ENCODE measurements at regions not wholly inside any gene's neighbourhood (a gene's known extent, or its start where the extent isn't known, plus 50 kb on each side); places are given as distances from the start of the nearest gene placed in this dataset.
"Not testable (repeated sequence)": the region's sequence is repeated elsewhere in the genome, so short reads cannot be mapped to it uniquely, and the experiment has no call there.

DNA sequence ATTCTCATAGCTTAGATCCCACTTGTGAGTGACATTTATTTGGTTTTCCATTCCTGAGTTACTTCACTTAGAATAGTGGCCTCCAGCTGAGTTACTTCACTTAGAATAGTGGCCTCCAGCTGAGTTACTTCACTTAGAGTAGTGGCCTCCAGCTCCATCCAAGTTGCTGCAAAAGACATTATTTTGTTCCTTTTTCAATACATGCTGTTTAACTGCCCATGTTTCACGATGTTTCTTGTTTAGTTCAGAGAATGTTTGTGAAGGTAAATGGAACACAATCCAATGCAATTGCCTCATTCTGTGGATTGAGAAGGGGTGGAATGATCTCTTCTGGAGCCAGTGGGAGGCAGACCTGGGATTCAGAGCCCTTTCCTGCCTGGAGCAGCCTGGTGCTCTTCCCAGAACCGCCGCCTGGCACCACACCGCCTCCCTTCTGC lies 273.5 kb upstream of the ATP5MC3 start:
- DNase-seq: no peak

DNA sequence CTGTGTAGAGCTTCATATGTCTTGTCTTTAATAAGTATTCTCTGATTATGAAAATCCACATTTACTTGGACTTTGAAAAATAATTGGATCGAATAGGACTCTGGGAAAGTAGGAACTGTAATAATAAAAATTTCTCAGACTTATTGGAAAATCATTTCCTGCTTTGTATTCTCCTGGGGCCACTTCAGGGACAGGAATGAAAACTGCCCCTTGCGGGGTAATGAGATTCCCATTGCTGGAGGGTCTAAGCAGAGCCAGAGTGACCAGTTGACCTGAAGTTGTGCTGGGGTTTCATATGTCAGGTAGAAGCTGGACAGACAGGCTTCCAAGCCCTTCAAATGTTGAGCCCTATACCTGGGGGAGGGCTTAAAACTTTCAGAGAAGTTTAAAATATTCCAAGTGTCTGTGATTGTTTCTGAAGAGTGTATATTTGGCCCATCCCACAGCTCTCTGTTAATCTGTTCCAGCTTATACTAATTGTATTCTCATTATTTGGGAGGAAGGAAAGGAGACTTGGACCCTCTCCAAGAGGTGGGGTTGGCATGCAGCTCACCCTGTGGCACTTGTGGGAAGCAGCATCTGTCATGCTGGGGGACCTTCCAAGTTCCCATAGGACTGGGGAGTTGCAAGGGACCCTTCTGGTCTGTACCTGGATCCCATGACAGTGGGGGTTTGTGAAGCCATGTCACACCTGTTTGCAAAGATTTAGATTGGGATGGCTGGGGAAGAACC lies 268.7 kb upstream of the ATP5MC3 start:
- DNase-seq: no peak

DNA sequence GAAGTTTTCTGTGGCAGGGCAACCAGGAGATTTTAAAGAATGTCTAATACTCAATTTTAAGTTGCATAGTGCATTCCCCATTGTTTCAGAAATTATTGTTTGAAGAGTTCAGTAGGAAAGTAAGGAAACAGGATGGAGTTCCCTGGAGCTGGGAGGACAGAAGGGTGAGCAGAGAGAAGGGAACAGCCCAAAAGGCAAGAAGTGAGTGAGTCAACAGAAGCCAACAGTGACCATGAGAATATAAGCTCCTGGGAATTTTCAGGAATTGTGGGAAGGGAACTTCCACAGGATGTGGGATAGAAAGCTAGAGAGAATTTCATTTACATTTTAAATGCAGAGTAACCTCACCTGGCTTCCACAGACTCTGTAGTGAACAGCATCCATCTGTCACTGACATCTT lies 268.1 kb upstream of the ATP5MC3 start:
- DNase-seq: no peak

DNA sequence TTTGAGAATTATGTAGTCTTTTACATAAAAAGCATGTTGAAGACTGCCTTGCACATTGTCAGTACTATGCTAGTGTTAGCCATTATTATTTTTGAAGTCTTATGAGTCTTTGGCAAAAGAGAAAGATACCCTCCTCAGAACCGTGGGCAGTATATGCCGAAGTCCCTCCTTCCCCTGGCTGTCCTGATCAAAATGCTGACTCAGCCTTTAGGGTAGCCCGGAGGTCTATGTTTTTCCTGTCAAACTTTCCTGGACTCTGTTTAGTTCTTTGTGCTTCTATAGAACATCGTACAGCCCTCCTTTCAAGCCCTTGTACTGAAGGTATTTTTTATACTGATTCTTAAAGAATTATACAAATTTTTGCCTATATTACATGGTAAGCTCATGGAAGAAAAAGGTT lies 264.7 kb upstream of the ATP5MC3 start:
- DNase-seq: no peak

DNA sequence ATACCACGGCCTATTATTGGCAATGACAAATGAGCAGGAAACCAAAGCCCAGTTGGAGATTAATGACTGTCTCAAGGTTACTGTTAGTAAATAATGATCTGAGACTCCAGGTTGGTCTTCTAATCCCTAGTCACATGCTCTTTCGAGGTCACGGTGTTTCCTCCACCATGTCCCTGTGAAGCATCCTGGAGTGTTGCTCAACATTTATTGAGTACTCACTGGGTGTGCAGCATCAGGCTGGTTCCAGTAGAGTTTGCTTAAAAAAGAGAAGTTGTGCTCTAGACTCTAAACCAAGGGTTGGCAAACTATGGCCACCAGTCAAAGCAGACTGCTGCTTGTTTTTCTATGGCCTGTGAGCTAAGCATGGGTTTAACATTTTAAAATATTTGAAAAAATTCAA lies 263.8 kb upstream of the ATP5MC3 start:
- no peak for DNase-seq

DNA sequence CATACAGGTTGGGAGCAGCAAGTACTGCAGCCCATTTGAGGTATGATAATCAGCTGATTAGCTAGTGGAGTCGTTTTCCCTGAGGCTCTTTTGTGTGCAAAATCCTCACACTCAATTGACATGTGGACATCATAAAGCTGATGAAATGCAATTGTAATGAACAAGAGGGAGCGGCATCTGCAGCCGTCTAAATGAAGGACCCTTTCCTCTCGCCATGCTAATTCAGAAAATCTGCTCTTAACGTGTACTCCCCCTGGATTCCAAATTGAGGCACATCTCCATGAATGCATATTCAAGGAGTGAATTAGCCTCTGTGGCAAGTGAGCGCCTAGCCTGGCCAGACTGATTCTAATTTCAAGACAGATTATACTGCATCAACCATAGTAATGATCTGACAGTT lies 260.9 kb upstream of the ATP5MC3 start:
- no peak for DNase-seq

DNA sequence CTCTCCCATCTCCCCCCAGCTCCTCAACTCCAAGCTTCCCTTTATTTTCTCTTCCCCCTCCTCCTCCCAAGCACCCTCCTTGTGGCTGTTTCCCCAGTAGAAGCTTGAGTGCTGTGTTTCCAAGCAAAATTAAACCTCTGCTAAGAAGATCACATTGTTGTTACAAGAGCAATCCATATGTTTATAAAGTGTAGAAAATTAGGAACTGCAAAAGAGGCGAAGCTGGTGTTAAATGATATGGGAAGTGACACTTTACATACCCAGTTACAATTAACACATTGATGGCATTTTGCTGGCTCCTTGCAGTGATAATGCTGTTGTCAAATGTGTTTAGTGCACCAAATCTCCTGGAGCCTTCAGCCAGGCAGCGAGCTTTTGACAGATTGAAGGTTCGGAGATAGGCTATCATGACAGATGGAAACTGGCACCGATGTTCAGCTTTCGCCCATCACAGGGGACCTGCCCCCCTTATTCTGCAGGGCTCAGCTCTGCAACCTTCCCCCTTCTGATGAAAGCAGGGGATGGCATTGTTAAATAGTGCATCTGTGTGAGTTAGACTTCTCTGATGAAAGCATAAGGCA lies 259.8 kb upstream of the ATP5MC3 start:
- DNase-seq: no peak

DNA sequence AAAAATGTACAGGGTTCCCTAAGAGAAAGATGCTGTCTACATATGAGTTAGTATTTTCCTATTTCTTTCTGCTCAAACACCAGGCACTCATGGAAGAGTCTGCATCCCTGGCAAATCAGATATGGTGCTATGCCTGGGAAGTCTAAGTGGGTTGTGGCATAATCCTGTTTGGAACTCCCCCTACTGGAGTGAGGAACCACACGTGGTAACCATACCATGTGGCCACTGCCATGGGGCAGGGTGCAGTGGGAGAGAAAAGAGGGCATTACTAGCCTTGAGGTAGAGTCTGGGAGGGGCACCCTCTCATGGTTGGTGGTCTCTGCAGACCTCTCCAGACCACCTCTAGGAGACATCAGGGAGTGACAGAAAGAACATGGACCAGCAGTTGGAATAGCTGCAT lies 257.9 kb upstream of the ATP5MC3 start:
- no peak for DNase-seq

DNA sequence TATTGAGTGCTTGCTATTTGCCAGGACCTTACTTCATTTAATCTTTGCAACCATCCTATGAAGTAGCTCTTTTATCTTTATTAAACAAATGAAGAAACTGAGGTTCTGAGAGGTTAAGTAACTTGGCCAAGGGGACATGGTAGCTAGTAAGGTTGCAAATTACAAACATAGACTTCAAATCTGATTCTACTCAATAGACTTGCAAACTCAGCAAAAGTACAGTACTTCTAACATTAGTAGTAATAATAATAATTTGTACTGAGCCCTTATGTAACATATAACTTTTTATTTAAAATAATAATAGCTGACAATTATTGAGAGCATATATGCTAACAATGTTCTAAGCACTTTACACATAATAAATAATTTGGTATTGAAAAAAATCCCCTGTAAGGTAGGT lies 255.7 kb upstream of the ATP5MC3 start:
- no peak for DNase-seq

DNA sequence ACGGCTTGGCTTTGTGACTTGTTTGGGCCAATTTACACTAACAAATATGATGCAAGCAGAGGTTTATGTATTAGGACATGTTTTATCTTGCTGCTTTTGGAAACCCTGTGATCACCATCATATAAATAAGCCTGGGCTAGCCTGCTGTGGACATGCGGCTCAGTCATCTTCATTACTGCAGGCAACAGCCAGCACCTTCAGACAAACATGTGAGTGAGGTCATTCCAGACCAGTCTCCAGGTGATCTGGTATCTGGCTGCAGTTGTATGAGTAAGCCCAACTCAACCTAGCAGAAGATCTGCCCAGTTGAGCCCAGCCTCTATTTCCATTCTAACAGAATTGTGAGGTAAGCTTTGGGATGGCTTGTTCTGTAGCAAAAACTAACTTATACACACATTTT lies 254.6 kb upstream of the ATP5MC3 start:
- no peak for DNase-seq

DNA sequence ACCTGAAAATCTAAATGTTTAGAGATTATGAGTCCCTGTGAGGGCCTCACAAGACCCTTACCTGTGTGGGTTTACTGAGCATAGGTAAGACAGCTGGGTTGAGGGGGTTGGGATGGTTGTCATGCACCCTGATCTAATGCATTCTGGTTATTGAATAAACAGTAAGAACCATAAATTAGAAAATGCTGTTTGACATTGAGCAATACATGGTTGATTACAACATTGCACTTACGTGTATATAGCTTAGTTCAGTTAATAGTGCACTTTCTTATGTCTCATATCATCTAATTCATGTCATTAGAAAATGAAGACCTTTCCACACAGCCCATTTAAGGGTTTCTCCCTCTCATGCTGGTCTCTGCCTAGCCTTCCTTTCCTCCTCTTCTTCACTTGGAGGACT lies 253.5 kb upstream of the ATP5MC3 start:
- no peak for DNase-seq

DNA sequence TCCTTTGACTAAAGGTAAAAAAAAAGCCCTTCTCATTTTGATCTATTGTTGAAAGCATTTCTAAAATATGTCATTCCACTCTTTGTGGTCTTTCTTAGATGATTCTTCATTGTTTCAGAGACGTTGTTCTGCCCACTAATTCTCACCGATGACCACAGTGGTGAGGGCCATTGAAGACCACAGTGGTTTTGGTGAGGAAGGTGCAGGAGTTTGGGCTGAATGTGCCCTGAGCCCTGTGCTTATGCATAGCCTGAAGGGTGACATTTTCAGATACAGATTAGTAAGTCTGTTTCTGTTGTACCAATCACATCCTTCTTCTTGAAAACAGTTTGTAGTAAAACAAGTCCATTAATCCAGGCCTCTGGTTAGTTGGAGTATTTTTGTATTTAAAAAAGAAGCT lies 251.3 kb upstream of the ATP5MC3 start:
- DNase-seq: no peak

DNA sequence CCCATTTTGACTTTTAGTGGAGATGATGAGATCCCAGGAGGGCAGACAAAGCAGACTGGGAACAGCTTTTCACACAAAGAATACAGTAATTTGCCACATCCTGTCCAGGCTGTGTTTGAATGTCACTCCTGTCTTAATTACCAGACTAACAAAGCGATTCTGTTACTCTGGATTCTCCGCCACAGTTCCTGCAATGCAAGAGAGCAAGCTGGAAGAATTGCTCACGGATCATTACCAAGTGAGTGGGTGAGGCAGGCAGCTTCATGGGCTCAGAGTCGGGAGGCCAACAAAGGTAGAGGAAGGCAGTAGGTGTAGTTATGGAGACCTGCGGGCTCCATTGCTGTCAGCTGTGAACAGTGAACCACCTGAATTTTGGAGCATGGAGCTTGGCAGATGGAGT lies 250.5 kb upstream of the ATP5MC3 start:
- no peak for DNase-seq

DNA sequence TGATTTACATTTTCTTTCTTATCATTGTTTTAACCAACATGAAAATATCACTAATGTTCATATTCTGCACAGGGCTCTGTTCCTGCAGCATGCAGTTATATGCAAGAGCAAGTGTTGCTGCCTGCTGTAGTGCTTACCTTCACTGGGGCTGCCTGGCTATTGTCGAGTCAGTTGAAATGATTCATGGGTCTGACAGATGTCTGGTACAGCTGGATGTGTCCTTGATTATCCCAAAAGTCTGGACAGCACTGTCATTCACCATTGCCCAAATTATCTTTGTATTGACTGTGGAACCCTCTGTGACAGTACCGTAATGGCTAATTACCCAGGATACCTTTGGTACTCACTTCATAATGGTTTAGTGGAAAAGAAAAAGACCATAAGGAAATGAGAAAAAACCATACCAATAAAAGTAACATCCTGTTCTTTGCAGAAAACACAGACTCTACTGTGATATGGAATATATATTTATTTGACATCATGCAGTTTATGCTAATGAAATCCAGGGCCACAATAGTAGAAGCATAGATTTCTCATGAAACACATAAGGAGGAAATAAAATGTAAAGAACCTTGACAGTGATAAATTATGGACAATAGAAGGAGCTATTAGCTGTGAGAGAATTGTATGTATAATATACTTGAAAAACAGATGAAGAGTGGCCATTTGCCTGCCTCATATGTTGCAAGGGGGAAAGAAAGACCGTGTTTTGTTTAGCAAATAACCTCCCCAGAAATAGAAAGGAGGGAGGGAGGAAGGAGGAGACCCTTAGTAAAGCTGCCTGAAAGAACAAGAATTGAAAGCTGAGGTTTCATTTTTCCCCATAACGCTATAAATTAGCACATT lies 249.8 kb upstream of the ATP5MC3 start:
- no peak for DNase-seq

DNA sequence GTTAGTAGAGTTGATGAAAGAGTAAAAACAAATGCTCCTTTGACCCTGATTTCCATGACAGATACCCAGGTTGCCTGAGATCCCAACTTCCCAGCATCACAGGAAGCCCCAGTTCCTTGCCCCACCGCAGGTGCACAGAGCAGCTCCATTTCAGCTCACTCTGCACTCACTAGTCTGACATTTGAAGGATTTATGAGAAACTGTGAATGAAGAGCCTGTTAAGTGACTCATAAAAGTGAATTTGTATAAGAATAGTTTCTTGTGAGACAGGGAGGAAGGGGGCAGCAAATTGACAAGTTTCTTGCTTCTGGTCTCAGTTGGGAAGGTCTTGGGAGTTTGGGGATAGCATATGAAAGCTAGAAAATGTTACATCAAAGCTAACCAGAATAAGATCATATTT lies 248.7 kb upstream of the ATP5MC3 start:
- DNase-seq: no peak

DNA sequence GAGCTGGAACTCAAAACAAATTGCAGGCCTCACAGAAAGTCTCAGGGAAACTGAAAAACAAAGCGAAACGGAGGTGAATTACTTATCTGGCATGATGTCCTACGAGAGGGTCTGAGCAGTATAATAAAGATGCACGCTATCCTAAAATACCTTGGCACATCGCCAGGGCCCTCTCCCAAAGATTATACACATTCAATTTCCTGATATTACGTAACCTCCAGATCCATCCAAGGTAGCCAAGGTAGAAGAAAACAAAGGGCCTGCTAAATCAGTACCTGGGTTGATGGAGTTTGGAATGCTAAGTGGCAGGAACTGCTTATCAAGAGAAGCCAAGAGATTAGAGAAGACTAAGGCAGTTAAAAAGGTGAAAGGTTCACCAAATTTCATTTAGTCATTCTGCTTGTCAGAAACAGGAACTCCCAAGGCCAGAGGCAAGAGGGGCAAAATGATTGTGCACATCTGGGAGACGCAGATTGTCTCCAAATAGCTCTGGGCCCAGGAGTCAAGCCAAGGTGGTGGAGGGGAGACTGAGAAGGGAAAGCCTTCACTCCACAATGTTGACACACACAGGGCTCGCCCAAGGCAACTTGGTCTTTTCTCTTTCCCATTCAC lies 236.8 kb upstream of the ATP5MC3 start:
- no peak for DNase-seq

DNA sequence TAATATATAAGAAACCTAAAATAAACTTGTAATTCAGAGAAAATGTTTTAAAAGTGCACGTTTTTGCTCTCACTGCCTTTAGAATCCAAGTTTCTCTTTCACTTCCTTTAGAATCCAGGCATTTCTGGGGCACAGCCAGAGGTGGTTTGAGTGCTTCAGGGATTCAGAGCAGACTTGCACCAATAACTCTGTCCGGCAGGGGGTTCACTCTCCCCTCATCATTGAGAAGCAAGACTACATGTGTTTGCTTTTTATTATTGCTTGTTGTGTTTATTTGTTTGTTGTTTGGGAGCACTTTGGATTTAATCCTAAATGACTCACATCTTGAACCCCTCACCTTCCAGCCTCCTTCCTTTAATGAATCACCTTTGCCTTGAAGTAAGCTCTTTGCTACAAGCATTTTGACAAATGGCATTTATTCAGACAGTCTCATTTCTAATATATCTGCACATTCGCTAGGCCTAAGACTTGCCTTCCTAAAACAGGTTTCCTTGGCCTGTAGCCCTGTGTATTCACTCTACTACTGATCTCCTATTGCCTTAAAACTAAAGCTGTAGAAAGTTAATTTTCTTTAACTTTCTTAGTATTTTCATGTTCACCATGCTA lies 233.5 kb upstream of the ATP5MC3 start:
- peak in 1 of 5 experiments; percentile 7 for DNase-seq

DNA sequence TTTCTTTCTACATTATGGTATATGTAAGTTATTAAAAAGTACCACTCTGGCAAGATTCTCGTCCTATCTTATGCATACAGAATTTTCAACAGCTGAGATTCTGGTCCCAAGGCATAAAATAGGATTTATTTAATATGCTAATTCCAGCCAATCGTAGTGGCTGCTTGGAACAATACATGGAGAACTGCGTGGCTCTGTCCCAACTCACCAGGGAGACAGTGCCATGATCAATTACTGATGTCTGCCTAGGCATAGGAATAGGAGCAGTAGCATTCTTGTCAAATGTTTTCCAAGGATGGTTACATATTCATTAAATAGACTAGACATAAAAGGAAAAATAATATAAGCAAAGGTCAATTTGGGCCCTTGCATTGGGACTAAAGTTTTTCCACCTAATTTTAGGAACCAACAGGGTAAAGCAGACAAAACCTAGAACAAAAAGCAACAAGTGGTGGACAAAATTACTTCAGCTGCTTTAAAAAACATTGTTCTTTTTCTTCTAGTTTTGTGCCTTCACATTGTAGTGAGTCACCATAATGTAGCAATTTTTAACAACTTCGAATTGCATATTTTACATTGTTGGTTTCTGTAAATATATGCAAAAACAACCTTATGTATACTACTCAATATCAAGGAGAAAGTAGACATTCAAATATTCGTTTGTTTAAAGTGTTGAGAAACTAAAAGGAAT lies 232.8 kb upstream of the ATP5MC3 start:
- no peak for DNase-seq

DNA sequence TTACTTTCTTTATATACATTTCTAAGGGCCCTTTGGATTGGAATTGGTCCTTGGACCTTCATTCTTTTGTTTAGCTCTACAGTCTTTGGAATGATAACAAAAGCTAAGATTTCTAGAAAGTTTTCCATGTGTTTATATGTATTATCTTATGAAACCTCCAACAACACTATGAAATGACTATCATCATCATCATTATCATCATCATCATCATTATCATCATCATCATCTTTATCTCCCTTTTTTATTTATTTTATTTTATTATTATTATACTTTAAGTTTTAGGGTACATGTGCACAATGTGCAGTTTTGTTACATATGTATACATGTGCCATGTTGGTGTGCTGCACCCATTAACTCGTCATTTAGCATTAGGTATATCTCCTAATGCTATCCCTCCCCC lies 229.4 kb upstream of the ATP5MC3 start:
- DNase-seq: not testable (repeated sequence)

DNA sequence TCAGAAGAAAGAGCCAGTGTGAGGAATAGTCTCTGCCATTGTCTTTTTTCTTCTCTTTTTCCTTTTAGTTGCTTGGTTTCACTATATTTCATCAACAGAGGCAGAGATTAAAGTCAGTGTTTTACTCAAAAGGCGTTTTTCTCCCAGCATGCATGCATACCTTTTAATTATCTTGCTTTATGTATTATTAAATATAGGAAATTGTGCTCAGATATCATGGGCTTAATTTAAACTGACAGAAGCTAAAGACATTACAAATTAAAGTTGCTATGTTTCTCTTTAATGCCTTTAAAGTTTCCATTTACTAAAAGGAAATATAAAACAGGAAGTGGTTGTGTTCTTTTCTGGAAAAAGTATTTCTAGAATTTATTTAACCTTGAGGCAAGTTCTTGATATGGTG lies 223.3 kb upstream of the ATP5MC3 start:
- DNase-seq: no peak

DNA sequence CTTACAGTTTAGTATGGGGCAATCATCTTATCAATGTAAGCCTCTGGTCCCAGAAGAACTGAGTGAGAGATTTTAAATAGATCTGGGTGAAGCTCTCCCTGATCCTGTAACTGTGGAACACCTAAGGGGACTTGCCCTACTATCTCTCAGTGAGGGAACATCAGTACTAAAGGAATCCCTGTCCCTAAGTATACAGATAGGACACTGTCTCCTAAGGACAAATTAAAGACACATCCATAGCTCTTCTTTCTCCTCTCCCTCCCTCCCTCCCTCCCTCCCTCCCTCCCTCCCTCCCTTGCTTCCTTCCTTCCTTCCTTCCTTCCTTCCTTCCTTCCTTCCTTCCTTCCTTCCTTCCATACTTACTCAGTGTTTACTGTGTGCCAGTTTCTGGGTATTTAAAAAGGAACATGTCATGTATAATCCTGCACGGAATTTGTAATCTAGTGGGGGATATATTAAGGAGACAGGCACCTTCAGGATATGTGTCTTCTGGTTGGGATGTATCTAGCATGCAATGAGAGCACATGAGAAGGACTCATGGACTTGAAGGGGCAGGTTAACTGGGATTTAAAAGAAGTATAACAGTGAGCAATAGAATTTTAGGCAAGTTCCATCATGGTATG lies 222.2 kb upstream of the ATP5MC3 start:
- no peak for DNase-seq

DNA sequence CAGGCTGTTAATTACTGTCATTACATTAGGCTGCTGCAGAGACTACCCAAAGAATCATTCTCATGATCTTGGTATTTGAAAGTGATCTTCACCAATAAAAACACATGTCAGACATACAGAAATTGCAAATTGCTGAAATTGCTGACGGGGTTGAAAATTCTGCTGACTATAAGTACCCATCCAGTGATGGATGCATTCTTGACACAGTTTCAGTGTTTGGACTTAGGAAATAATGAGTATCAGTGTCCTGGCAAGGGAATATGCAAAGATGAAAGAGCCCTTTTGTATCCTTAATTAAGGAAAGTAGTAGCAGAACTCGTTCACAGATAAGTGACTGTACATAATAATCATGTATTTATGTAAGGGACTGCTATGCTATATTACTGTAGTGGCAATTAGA lies 221.1 kb upstream of the ATP5MC3 start:
- no peak for DNase-seq

Data from T-helper 2 cell (primary cell).